Brain microvascular endothelial cell (primary cell): ENCODE measurements at regions not wholly inside any gene's neighbourhood (a gene's known extent, or its start where the extent isn't known, plus 50 kb on each side); places are given as distances from the start of the nearest gene placed in this dataset.

ENCODE experiments used
- DNase-seq: peaks from one replicate; pipeline ENCODE4 v3.0.0-alpha.2; 2020
- H3K27ac ChIP-seq: fragments of 250-450 bp; sonication (Bioruptor Pico); 2 replicates; pipeline ENCODE4 v1.5.1; 2020; ENCODE audit warnings: mild to moderate bottlenecking, moderate library complexity
- H3K27me3 ChIP-seq: fragments of 250-450 bp; sonication (Bioruptor Pico); replicated peaks from 2 replicates; pipeline ENCODE4 v1.5.1; 2020; ENCODE audit warnings: mild to moderate bottlenecking
- H3K36me3 ChIP-seq: fragments of 250-450 bp; sonication (Bioruptor Pico); replicated peaks from 2 replicates; pipeline ENCODE4 v1.5.1; 2020; ENCODE audit warnings: mild to moderate bottlenecking
- H3K4me3 ChIP-seq: 2 replicates; pipeline ENCODE4 v1.5.1; 2011; ENCODE audit warnings: low read depth, mild to moderate bottlenecking, control low read depth, low read length, moderate library complexity
- in situ Hi-C: cut with HindIII; loops from 2 replicates; pipeline ENCODE4 v1.10.0; 2017; ENCODE audit warnings: low sequenced_read_pairs, low pct_ligation_motif_present
- TF ChIP-seq, protein P1 (sequence below): IDR thresholded peaks from 2 replicates; pipeline ENCODE4 v1.5.1; 2011; ENCODE audit warnings: low read depth, mild to moderate bottlenecking, moderate library complexity, low read length, control low read depth, inconsistent platforms; ENCODE audit errors: missing control alignments

DNA sequence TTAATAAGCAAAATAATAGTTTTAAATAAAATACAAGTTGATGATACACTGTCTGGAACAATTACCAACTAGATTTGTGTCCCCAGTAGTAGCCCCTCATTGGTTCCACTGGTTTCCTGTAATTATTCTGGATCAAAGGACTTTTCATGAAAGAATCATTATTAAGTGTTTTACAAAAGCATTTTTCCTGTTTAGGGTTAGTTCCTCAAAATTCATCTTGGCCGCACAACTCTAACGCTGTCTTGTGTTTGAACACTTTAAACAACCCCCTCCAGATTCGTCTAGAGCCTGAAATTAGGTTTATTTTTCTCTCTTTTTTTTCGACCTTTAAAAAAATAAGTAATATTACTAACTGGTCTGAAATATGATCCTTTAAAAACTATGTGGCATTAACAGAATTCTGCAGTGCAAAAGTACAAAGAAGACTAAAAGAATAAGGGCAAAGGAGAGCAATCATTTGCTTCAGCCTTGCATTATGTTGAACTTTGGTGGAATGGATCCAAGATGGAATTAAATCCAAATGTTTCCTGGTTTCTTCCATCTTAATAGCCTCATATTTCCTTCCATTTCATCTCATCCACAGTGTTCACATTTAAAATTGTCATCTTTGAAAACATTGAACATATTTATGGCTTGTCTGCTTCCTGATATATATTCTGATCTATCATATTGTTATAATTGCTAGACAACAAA, 678.4 kb downstream of the IRS1 start:
- Histone ChIP-seq H3K27ac (no peak overlapping the region), H3K36me3 (no peaks in the 10 kb centered on the region), H3K4me3 (no peak overlapping the region), H3K27me3 (no peaks in the 10 kb centered on the region)
- DNase-seq, result no peak
- in situ Hi-C loops, result no loop called here
- TF ChIP-seq, protein P1, sequence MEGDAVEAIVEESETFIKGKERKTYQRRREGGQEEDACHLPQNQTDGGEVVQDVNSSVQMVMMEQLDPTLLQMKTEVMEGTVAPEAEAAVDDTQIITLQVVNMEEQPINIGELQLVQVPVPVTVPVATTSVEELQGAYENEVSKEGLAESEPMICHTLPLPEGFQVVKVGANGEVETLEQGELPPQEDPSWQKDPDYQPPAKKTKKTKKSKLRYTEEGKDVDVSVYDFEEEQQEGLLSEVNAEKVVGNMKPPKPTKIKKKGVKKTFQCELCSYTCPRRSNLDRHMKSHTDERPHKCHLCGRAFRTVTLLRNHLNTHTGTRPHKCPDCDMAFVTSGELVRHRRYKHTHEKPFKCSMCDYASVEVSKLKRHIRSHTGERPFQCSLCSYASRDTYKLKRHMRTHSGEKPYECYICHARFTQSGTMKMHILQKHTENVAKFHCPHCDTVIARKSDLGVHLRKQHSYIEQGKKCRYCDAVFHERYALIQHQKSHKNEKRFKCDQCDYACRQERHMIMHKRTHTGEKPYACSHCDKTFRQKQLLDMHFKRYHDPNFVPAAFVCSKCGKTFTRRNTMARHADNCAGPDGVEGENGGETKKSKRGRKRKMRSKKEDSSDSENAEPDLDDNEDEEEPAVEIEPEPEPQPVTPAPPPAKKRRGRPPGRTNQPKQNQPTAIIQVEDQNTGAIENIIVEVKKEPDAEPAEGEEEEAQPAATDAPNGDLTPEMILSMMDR, result no peak

DNA sequence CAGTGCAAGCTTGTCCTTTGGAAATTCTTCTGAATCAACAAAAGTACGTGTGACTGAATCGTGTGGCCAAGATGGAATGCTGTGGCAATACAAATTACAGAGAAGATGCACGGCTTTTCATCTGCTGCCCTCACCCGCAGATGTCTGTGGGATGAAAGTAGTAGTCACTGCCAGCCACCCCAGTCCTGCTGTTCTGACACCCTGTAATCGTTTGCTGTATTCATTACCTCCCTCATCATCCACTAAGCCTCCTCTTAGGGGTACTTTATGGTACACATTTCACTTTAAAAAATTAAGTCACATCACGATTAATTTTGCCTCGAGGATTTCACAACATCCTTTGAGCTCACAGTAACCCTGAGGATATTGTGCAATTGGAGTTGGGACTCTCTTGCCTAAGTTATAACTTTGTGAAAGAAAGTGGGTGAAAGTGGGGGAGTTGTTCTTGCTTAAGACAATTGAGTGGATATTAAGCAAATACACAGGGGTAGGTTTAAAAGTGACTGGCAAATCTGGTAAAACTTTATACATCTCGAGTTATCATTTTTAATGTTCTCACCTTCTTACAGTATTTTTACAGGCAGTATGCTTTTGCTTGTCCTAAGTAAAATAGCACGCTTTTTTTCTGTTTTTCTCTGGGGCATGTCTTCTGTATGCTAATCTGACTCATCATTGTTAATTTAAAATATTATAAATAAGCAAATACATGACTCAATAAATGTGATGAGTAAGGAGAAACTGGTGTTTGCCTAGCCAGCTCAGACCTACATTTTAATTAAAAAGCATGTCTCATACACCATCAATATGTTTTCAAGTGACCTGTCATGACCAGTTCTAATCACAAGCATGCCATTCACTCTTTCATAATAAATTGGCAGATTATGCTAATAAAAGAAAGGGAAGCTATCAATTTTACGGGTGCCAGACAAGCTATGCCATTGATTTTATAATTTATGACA, 680.9 kb downstream of the IRS1 start:
- peak overlapping the region; percentile 91 for H3K27ac ChIP-seq
- no peaks in the 10 kb centered on the region for H3K27me3 ChIP-seq
- peak overlapping the region; percentile 18 for H3K4me3 ChIP-seq
- peak; percentile 83 for DNase-seq
- TF ChIP-seq, protein P1, result no peak
- no peaks in the 10 kb centered on the region for H3K36me3 ChIP-seq
- in situ Hi-C loops, result no loop called here

DNA sequence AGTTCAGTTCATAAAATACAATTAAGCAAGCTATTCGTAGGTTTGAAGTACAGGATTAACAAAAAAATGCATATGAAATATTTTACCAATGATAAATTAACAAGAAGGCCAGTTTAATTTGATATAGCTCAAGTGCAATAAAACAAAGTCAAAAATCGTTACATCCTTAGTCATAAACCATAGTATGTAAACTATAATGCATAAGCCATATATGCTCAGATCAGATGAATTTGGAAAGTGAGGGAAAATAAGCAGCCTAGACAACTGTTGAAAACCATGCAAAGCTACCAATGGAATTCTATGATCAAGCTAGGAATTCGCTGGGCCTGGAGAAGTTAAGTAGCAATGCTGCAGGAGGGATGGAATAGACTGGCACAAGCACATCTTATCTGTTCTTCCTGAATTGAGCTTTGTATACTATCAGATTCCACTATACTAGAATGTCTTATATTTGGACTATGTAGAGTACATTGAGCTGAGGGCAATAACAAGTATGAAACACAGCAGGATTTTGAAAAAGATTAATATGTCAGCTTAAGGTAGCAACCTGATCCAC, 682.0 kb downstream of the IRS1 start:
- in situ Hi-C loops, result no loop called here
- H3K4me3 ChIP-seq, result no peak overlapping the region
- H3K27me3 ChIP-seq, result no peaks in the 10 kb centered on the region
- H3K27ac ChIP-seq, result peak overlapping the region; percentile 91
- TF ChIP-seq, protein P1, result no peak
- peak; percentile 11 for DNase-seq
- H3K36me3 ChIP-seq, result no peaks in the 10 kb centered on the region

DNA sequence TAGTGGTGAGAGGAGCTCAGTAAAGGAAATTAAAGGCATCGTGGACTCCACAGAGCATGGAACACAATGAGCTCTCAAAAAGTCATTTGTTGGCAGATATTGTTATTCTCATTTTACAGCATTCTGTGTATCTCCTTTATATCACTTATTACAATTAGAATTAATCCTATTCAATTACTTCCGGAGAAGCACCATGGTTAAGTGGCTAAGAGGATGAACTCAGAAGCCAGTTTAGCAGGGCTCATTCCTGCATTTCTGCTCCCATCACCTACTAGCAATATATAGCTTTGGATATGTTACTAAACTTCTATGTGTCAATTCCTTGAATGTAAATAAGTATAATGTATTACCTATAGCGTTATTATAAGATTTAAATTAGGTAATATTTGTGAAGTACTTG, 683.3 kb downstream of the IRS1 start:
- Histone ChIP-seq H3K27ac (peak overlapping the region; percentile 93), H3K36me3 (no peaks in the 10 kb centered on the region), H3K4me3 (no peak overlapping the region), H3K27me3 (no peaks in the 10 kb centered on the region)
- in situ Hi-C loops, result no loop called here
- TF ChIP-seq, protein P1, result no peak
- no peak for DNase-seq

DNA sequence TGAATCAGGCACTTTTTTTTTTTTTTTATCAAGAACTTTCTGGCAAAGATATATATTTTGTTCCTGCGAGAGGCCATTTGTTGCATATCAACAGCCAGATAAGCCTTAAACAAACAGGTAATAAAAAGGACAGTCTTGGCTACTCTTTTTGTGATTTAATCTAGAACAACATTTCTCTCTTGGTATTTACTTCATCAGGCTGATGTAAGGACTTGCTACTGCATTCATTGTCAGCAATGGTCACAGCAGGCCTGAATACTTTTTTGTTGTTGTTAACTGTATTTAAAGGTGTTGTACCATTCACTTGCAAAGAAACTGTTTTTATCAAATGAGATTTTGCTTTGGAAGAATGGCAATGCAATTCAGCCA, 683.8 kb downstream of the IRS1 start:
- no peak overlapping the region for H3K4me3 ChIP-seq
- H3K27me3 ChIP-seq, result no peaks in the 10 kb centered on the region
- H3K36me3 ChIP-seq, result no peaks in the 10 kb centered on the region
- TF ChIP-seq, protein P1, result no peak
- peak overlapping the region; percentile 93 for H3K27ac ChIP-seq
- in situ Hi-C loops, result no loop called here
- DNase-seq, result peak; percentile 4
